Epithelial cell of esophagus (primary cell): ENCODE measurements at regions not wholly inside any gene's neighbourhood (a gene's known extent, or its start where the extent isn't known, plus 50 kb on each side); places are given as distances from the start of the nearest gene placed in this dataset.
A peak's percentile ranks its signal among the peaks of the same experiment; 100 is the strongest.

ENCODE experiments used
- DNase-seq: peaks from one replicate; pipeline ENCODE4 v3.0.0; 2010; ENCODE audit warnings: low read depth
- H3K4me3 ChIP-seq: 2 replicates; pipeline ENCODE4 v1.5.1; 2011; ENCODE audit warnings: mild to moderate bottlenecking, low read length, control low read depth
- CTCF ChIP-seq: IDR thresholded peaks from 2 replicates; pipeline ENCODE4 v1.5.1; 2011; ENCODE audit warnings: low read depth, mild to moderate bottlenecking, low read length, control low read depth, inconsistent platforms; ENCODE audit not compliant: insufficient read depth; ENCODE audit errors: missing control alignments

DNA sequence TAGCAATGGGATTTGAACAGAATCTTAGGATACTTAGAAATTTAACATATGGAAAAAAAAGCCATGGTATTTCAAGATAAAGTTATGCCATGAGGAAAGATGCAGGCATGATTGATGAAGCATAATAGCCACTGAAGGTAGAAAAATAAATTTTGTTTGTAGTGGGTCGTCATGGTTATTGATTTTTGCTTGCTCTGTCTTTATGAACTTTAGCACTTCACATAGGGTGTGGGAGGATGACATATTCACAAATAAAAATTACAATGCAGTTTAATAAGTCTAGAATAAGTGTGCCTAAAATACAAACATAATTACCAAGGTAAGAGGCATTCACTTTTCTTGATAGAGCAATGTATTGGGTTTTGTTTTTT is 129.1 kb upstream of the SEMA3E start:
- no peak for DNase-seq
- TF ChIP-seq CTCF = no peak
- no peak overlapping the region for H3K4me3 ChIP-seq

- no peak for TF ChIP-seq CTCF
- no peak overlapping the region for H3K4me3 ChIP-seq
- no peak for DNase-seq
These were observed 128.6 kb upstream of the SEMA3E start for GRCh38 chr7:83777406-83778072.

DNA sequence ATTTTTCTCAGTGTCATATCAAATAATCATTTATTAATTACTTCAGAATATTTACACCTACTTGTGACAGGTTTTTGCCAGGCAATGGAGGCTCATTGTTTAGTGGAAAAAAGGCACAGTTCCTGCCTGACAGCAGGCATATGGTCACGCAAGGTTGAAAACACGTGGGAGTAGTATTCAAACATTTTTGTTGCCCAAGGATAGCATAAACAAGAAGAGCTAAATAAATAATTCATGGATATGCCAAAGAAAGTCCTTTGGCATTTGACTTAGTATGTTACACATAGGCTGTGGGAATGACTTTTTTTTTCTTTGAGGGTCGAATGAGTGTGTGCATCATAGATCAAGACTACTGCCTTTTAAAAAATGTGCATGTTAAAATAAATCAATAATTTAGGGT is 120.5 kb upstream of the SEMA3E start:
- H3K4me3 ChIP-seq = no peak overlapping the region
- TF ChIP-seq CTCF = no peak
- no peak for DNase-seq

GRCh38 chr7:83751217-83751616 is 102.3 kb upstream of the SEMA3E start:
- peak; percentile 11 for DNase-seq
- H3K4me3 ChIP-seq = no peak overlapping the region
- TF ChIP-seq CTCF = no peak

- DNase-seq = no peak
- TF ChIP-seq CTCF = no peak
- H3K4me3 ChIP-seq = no peak overlapping the region
These were observed 100.6 kb upstream of the SEMA3E start for GRCh38 chr7:83749495-83749894.

- no peak for TF ChIP-seq CTCF
- no peak for DNase-seq
- no peak overlapping the region for H3K4me3 ChIP-seq
These were observed 90.6 kb upstream of the SEMA3E start for GRCh38 chr7:83739527-83739926.

- DNase-seq = no peak
- no peak overlapping the region for H3K4me3 ChIP-seq
- TF ChIP-seq CTCF = no peak
These were observed 89.4 kb upstream of the SEMA3E start for GRCh38 chr7:83738291-83738835.
